ENCODE measurements at regions not wholly inside any gene's neighbourhood (a gene's known extent, or its start where the extent isn't known, plus 50 kb on each side); places are given as distances from the start of the nearest gene placed in this dataset.

GRCh38 chr6:5843078-5843477 lies 163.6 kb downstream of the NRN1 start:
- TF ChIP-seq CTCF (IDR thresholded peaks at IDR 0.05), result no peak
- no peak for TF ChIP-seq ZFX (IDR thresholded peaks at IDR 0.05; ENCODE audit: borderline replicate concordance)

All from 22Rv1 (cell line).